HG03108 (cell line): ENCODE measurements at regions not wholly inside any gene's neighbourhood (a gene's known extent, or its start where the extent isn't known, plus 50 kb on each side); places are given as distances from the start of the nearest gene placed in this dataset.

Experiments
- ATAC-seq: cut with Tn5 transposase; IDR thresholded peaks from one replicate; pipeline ENCODE4 v1.9.1; 2021; ENCODE audit warnings: moderate library complexity; ENCODE audit not compliant: unreplicated experiment

DNA sequence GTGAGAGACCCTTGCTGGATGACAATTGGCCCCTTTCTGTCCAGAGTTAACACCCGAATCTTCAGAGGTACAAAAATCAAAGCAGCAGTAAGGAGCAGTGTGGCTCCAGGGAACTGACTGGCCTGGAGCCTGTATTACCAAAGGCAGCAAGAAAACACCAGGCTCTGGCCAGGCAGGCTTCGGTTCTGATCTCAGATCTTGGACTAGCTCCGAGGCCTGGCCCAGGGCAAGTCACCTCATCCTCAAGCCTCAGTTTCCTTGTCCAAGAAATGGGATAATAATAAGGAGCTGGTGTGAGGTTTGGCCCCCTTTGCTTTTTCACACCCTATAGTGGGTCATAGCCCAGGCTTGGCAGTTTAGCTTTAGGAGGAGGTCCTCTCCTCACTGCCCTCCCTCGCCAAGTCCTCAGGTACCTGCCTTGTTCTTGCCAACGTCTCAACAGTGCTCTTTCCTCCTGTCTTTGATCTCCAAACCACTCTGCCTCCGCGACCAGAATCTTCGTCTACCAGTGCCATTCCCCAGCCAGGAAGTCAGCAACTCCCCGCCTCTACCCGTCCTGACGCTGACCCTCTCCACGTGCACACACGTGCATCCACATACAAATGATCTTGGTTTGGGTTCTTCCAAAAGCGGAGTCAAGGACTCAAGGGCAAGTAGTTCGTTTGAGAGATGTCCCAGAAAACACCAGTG lies 82.6 kb upstream of the TLE3 start:
- no peak for ATAC-seq

DNA sequence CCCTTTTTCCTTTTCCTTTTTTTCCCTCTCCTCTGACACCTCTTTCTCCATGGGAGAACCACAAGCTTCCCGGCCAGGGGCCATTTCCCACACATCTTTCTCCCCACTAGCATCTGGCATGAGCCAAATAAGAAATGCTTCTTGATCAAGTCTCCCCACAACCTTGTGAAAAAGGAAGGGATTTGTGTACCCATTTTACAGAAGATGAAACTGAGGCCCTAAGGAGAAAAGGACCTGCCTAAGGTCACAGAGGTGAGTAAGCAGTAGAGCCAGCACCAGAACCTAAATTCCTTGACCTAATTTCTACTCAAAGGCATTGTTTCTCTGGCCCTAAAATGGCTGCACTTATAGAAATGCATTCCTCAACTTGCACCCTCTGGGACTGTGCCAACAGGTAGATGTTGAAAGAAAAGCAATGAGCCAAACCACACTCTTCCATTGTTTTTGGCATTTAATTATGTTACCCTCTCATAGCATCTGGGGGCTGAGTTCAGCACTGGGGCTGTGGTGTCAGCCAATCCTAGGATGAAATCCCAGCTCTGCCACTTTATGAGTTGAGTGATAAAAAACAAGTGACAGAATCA lies 81.7 kb upstream of the TLE3 start:
- no peak for ATAC-seq

DNA sequence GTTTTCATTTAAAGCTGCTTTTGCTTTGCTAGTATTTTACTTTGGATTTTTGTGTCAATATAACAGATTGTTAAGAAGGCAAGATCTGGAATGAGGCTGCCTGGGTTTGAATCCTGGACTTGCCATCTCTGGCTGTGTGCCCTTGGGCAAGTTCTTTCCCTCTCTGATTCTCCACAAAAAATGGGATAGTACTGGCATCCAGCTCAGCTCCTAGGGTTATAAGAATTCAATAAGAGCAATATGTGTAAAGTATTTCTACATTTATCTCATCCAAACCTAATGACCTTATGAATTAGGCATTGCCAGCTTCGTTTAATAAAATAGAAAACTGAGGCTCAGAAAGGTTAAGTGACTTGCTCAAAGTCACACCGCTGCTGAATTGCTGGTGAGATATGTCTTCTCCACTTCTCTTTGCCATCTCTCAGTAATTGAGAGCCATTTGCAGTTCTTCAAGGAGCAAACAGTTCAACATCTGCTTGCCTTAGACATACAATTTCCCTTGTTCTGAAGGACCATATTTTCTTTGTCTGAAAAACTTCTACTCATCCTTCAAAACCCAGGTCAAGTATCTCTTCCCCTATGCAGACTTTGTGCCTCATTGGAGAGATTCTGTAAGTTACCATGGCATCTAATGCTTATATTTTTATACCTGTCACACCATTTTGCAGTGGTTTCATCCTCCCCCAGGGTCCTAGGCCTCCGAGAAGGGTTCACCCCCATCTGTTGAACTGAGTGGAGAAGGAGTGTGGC lies 80.8 kb upstream of the TLE3 start:
- ATAC-seq, result no peak

DNA sequence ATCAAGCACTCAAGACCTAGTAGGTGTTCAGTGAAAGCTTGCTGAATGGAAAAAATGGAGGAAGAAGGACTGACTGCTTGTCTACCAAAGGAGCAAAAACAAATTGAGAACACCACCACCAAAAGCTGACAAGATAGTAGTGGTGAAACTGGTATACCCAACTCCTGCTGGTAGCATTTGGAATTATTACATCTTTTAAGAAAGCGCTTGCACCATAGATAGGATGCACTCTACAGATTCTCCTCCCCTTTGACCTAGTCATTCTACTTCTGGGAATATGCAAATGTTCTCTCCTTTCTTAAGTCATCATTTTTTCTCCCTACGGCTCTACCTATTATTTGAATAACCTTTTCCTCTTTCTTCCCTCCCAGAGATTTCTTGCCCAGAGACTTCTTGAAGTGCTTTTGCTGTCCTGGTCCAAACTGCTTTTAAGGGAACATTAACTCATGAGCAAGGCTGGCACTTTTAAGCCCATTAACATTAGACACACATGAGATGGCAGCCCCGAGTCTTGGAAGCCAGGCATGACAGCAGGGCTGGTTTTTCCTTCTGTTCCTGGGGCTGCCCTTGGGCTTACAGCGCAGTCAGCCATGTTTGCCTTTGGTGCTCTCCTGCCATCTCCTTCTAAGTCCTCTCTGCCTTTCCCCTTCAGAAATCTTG lies 75.0 kb upstream of the TLE3 start:
- ATAC-seq, result no peak

DNA sequence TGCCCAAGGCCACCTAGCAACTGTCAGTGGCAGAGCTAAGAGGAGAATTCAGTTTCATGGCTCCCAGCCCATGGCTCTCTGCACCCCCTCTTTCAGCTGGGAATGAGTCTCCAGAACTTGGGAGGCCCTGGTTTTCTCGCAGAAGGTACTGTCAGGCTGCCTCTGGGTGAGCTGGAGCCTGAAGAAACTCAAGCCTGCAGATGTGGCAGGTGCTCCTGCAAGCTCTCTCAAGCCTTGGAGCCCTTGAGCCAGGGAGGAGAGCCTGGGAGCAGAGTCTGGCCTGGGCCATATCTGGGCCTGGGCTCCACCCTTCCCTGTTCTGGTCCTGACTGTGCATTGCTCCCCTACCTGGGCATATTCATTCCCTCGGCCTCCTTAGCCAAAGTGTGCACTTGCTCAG lies 74.4 kb upstream of the TLE3 start:
- no peak for ATAC-seq

DNA sequence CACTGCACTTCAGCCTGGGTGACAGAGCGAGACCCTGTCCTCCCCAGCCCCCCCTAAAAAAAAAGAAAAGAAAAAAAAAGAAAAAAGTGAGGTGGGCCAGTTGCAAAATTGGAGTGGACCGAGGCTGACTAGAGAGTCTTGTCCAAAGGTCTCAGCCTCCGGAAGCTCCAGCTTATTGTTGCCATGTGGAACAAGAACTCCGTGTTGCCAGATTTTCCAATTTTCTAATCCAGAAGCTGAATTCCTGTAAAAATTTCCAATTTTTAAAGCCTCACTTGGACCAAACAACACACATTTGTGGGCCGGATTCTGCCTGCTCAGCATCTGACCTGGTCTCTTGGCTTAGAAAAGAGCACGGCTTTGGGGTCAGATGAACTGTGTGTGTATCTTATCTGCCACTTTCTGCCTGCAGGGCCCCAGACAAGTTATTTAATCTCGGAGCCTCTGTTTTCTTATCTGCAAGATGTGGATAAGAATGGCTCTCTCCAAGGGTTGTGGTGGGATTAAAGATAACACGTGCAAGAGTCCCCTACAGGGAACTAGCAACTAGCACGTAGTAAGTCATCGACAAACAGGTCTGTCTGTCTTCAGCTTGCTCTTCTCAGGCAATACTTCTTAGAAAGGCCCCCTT lies 73.7 kb upstream of the TLE3 start:
- ATAC-seq, result no peak

DNA sequence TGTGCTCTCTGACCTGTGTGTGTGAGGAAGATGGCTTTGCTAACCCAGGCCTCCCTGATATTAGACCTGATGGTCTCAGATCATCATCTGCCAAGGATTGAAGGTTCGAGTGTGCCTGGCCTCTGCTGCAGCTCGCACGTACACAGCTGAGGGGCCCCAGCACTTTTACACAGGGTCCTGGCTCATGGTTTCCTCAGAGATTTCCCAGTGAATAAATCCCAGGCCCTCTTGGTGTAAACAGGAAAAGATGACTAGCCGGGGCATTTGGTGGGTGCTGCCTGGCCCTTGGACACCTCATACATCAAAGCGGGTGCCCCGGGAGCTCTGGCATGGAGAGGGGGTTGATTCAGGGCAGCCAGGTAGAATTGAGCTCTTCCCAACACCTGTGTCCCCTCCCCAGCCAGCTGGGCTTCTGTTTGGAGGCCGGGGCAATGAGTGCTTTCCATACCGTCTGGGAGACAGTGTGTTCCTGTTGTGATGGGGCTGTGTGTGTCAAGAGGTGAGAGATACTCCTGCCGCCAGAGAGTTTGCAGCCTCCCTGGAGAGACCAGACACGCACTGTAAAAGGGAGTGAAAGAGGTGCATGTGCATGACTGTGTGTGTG lies 72.5 kb upstream of the TLE3 start:
- ATAC-seq, result no peak

DNA sequence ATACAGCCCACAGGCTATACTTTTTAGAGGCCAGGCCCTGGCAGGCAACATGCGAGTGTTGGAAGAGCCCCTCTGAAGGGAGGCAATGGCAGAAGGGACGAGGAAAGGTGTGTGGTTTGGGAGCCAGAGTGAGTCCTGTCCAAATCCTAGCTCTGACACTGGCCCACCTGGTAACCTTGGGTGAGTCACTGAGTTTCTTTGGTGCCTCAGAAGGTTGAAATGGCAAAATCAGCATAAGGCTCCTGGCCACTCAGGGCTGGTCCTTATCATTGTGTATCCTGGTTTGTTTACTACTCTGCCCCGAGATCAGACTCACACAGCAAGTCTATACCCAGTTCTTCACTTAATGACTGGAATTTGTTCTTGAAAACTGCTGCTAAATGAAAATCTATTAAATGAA lies 71.4 kb upstream of the TLE3 start:
- ATAC-seq, result no peak

DNA sequence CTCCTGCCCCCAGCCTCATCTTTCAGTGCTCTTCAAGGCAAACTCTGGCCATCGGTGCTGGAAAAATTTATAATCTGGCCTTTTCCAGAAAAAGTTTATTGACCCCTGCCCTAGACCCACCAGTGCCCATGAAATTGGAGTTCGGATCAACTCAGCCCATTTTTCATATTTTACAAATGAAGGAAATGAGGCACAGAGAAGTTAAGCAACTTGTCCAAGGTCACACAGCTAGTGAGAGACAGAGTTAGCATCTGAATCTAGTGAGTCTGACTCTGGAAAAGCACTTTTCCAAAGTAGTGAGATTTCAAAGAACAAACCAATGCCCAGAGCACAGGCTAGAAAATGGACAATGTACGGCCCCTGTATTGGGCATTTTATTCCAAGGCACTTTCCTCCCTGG lies 69.4 kb upstream of the TLE3 start:
- ATAC-seq, result no peak

DNA sequence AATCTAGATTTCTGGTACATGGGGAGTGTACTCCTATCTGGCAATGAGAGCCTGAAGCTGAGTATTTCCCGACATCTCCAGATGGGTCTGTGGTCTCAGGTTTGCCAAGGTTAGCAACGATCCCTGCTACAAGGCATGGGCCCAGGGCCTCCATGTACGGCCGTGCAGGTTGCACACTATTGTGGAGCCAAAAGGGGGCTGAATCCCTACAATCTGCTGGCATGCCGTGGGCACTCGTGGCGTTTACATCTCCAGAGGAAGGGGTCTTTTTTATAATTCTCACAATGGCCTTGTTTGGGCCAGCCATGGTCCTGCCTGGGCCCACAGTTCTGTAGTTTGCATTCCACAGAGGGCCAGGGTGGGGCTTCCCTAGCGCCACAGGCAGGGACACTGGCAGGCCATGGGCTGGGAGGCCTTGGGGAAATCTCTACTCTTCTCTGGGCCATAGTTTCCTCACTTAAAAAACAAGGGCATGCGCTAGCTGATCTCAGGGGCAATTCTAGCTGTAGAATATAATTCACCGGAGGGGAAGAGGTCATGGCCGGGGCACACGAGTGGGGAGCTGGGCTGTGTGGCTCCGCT lies 68.9 kb upstream of the TLE3 start:
- no peak for ATAC-seq

DNA sequence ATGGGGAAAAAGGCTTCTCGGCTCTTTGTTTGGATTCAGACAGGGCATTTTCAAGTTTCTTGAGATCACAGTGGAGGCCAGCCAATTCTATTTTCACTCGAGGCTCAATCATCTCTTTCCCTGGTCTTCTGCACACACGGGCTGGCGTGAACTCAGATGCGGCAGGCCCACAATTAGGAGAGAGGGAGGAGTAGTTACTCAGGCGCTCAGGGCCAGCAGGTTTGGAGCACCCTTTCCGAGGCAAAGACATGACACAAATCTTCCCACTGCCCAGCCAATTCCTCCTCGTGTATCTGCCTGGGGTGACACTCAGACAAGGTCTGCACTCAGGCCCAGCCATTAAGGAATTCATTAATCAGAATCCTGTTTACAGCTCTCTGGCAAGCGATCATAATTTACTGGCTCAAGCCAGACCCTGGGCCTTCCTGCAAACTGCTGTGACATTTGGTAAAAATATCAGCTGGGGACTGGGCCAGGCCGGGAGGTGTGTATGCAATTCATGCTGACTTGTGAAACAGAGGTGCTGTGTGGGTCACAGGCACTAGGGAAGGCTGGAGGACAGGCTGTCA lies 68.1 kb upstream of the TLE3 start:
- ATAC-seq, result no peak

DNA sequence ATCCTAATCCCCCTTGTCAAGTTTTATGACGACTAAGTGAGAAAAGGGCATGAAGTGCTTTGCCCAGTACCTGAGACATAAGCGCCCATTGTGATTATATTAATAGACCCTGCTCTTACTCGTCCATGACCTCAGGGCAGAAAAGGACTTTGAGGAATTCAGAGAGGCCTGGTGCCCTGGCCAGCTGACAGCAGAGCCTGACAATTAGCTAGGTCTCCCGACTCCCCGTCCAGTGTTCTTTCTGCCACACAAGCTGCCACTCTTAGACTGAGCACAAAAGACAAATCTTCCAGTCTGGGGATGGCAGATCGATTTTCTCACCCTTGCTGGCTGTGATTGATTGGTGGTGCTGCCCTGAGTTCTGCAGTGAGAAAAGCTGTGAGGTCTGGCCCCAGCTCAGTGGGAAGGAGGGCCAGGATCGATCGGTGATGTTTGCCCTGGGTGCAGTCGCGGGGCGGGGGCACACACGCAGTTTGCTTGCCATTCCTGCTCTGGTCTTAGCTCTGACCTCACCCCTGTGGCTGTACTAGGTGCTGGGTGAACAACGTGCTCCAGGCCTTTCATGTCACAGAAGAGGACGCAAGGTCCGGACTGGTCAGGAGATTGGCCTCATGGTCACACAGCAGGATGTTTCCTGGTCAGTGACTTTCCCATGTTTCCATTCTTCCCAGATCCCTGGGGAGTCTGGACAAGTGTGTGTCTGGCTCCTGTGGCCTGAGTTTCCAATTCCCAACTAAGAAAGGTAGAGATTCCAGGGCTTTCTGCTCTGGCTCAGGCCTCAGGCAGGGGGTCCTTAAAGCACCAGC lies 67.4 kb upstream of the TLE3 start:
- ATAC-seq, result no peak

DNA sequence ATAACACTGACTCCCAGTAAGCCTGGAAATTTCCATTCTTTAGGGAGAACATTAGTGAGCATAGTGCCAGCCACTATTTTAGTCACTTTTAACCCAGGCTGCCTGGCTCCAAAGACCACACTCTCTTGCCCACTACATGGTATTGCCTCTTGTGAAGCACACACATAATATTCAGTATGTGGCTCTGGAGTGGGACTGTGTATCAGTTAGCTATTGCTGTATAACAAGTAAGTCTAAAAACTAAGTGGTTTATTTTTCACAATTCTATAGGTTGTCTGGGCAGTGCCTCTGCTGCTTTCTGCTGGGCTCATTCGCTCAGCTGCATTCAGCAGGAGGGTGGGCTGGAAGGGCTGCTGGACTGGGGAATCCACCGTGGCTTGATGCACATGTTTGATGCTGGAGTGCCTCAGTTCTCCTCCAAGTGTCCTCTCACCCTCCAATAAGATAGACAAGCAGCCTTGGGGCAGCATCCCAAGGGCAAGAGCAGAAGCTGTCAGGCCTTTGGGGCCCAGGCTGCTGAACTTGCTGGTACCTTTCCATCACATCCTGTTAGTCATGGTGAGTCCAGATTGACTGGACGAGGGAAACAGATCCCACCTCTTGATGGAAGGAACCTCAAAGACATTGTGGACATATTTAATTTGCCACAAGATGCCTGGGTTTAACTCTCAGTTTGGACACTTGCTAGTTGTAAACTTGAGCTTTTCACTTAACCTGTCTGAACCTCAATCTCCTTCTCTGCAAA lies 66.6 kb upstream of the TLE3 start:
- ATAC-seq, result no peak

DNA sequence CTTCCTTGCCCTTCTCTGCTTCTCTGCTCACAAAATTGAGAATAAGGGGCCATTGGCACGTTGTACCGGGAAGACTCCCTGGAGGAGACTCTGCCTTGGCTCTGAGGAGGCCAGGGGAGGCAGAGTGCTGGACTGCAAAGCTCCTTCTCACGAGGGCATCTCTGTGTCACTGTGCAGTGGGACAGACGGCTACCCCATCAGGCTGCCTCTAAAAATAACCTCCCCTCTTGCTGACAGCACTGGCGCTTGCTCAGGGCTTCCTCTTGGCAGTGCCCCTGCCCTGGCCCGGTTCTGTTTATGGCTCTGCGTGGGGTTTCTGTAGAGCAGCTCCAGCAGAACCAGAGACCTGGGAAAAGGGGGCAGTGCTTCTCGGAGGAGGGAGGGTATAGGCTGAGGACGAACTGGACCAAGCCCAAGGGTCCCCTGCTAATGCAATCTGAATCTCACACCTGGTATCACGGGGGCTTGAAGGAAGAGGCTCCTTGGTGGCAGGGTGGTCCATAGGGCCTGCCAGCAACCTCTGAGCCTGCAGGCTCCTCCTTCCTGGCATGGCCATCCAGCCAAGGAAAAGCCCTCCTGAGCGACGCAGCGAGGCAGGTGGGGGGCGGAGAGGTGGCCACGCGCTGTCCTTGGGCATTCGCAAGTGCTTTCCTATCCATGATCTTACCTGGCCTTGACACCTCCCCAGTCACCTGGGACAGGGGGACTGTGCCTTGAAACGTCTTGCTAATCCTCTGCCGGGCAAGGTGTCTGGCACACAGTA lies 63.3 kb upstream of the TLE3 start:
- ATAC-seq, result no peak

DNA sequence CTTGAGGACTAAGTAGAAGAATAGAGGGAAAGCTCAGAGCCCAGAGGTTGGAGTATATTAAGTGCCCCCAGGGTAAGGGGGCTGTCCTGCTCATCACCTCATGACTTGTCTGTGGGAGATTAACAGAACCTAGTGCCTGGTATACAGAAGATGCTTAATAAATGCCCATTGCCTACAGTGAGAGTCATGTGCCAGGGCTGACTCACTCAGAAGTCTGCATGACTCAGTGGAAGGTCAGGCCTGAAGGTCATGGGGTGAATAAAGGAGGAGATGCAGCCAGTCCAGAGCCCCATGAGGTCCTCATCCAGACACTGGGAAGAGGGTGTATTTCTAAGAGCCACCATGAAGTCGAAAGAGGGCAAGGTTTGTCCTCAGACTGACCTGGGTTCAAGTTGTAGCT lies 62.5 kb upstream of the TLE3 start:
- no peak for ATAC-seq

DNA sequence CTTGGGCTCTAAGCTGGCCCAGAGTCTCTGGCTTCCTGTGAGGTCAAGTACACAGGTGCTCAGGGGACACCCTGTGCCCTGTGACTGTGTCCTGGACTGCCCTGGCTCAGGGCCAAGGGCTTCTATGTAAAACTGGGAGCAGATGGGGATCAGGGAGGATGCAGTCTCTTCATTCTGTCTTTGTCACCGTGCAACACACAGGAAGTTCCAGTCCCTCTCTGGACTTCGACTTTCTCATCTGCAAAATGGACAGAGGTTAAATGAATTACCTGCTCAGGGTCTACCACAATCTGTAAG lies 61.9 kb upstream of the TLE3 start:
- ATAC-seq, result no peak

DNA sequence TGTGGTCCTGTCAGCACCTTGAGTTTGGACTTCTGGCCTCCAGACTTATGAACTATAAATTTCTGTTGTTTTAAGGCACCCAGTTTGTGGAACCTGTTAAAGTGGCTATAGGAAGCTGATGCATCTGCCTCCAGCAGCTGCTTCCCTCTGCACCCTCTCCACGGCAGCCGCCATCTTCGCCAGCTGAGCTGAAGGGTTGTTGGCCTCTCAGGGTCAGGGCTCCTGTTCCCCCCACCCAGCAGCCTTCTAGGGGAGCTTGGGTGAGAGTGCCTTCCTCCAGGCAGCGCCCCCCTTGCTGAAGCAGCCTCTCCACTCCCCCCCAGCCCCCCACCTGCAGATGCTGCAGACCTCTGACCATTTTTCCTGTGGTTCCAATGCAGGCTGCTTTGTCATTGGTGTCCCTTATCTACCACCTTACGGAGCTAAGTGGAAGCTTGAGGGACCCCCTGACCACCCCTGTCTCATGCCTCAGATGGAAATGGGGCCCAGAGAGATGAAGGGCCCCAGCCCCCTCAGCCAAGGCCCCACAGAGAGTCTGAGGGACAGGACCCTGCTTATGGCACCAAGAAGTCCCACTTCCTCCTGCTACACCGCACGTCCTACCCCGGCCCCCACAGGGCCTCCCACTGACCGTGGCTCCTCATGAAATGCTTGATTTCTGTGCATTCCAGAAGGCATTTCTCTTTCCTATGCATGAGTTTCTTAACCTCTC lies 61.4 kb upstream of the TLE3 start:
- ATAC-seq, result no peak
